Left ventricle myocardium inferior (tissue), 1 donor: ENCODE measurements at regions not wholly inside any gene's neighbourhood (a gene's known extent, or its start where the extent isn't known, plus 50 kb on each side); places are given as distances from the start of the nearest gene placed in this dataset.

Experiments
- DNase-seq: peaks from one replicate; pipeline ENCODE4 v3.0.0-alpha.2; 2020
- H3K27ac ChIP-seq: fragments of 200-600 bp; replicated peaks from 2 replicates; pipeline ENCODE4 v1.8.0; 2021
- H3K27me3 ChIP-seq: fragments of 200-600 bp; 2 replicates; pipeline ENCODE4 v1.8.0; 2021; ENCODE audit warnings: low read depth
- H3K36me3 ChIP-seq: fragments of 200-600 bp; 2 replicates; pipeline ENCODE4 v1.8.0; 2021
- H3K4me1 ChIP-seq: fragments of 200-600 bp; 2 replicates; pipeline ENCODE4 v1.8.0; 2021
- H3K4me3 ChIP-seq: fragments of 200-600 bp; 2 replicates; pipeline ENCODE4 v1.8.0; 2021; ENCODE audit warnings: mild to moderate bottlenecking, moderate library complexity
- H3K9me3 ChIP-seq: fragments of 200-600 bp; replicated peaks from 2 replicates; pipeline ENCODE4 v1.8.0; 2021
- intact Hi-C: fragments of 100-400 bp; cut with micrococcal nuclease; formaldehyde crosslinking; loops from one replicate; pipeline ENCODE4 v1.11.0; 2022
- TF ChIP-seq, protein P1 (sequence below): fragments of 200-600 bp; IDR thresholded peaks from 2 replicates; pipeline ENCODE4 v1.8.0; 2021; ENCODE audit warnings: antibody characterized with exemption, mild to moderate bottlenecking, borderline replicate concordance
- donor health status: DM: no; HTN: yes; CAD: no; lungs with severe emphysema.

DNA sequence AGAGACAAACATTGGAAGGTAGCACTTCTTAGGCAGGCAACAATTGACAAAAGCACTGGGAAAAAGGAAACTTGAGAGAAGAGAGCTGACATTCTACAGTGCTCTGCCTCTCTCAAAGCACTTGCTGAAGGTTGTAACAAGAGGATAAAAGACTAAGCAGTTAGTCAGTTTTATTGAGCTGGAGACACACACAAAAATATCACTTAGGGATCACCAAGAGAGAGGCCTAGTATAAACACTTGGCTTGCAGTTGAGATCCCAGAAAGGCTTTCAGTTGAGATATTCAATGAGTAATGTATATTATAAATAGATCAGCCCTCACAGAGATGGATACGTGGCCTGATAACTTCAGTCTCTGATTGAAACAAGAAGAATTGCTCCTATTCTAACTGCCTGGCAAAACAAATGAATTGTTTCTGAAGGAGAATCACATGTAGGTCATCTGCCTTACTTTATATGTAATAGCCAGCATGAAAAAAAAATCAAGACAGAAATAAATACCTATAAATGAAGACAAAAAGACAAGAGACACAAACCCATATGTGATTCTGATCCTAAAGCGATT lies 747.2 kb upstream of the MAN1A1 start:
- Histone ChIP-seq H3K9me3 (no peaks in the 10 kb centered on the region), H3K36me3 (no peaks in the 10 kb centered on the region), H3K27me3 (no peaks in the 10 kb centered on the region), H3K4me1 (no peaks in the 10 kb centered on the region), H3K4me3 (no peak overlapping the region), H3K27ac (no peak overlapping the region)
- DNase-seq = no peak
- TF ChIP-seq, protein P1, sequence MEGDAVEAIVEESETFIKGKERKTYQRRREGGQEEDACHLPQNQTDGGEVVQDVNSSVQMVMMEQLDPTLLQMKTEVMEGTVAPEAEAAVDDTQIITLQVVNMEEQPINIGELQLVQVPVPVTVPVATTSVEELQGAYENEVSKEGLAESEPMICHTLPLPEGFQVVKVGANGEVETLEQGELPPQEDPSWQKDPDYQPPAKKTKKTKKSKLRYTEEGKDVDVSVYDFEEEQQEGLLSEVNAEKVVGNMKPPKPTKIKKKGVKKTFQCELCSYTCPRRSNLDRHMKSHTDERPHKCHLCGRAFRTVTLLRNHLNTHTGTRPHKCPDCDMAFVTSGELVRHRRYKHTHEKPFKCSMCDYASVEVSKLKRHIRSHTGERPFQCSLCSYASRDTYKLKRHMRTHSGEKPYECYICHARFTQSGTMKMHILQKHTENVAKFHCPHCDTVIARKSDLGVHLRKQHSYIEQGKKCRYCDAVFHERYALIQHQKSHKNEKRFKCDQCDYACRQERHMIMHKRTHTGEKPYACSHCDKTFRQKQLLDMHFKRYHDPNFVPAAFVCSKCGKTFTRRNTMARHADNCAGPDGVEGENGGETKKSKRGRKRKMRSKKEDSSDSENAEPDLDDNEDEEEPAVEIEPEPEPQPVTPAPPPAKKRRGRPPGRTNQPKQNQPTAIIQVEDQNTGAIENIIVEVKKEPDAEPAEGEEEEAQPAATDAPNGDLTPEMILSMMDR = no peak
- intact Hi-C loops = no loop called here

DNA sequence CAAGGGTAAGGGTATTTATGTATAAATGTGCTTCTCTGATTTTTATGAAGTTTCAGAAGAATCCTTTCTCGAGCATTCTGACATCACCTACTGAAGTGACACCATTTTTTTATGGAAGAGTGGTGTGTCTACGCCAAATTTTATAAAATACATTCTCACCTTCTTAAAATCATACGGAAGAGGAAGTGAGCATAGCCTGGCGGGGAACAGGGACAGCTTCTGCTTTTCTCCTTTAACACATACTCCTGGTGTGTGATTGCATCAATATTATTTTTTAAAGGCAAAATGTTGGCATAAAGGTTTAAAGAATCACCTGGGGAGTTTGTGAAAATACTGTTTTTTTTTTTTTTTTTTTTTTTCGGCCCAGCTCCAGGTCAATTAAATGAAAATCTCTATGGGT lies 733.6 kb upstream of the MAN1A1 start:
- intact Hi-C loops = no loop called here
- Histone ChIP-seq H3K9me3 (peaks cover 24% of the 10 kb centered on the region), H3K36me3 (no peaks in the 10 kb centered on the region), H3K4me3 (no peak overlapping the region), H3K27me3 (no peaks in the 10 kb centered on the region), H3K4me1 (no peaks in the 10 kb centered on the region), H3K27ac (no peak overlapping the region)
- DNase-seq = no peak
- TF ChIP-seq, protein P1 = no peak

DNA sequence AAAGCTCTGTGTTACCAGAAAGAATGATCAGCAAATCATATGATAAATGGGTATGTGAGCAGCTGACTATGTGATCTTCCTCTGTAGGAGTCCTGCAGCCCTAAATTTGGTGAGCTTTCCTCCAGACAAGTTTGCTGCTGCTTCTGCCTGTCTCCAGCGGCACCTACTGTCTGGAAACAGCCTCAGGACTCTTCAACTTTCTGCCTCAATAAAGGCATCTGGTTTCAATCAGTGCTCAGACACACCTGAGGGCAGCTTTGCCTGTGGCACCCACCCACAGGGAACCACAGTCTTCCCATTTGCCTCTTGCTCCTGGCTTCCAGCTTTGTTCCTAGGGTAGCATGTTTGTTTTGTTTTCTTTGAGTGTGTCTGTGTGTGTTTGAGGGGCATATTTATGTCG lies 727.9 kb upstream of the MAN1A1 start:
- TF ChIP-seq, protein P1 = peak; percentile 20
- H3K36me3 ChIP-seq = no peaks in the 10 kb centered on the region
- no peaks in the 10 kb centered on the region for H3K27me3 ChIP-seq
- DNase-seq = no peak
- H3K9me3 ChIP-seq = peaks cover 13% of the 10 kb centered on the region
- H3K27ac ChIP-seq = no peak overlapping the region
- intact Hi-C loops = no loop called here
- H3K4me1 ChIP-seq = no peaks in the 10 kb centered on the region
- H3K4me3 ChIP-seq = no peak overlapping the region

DNA sequence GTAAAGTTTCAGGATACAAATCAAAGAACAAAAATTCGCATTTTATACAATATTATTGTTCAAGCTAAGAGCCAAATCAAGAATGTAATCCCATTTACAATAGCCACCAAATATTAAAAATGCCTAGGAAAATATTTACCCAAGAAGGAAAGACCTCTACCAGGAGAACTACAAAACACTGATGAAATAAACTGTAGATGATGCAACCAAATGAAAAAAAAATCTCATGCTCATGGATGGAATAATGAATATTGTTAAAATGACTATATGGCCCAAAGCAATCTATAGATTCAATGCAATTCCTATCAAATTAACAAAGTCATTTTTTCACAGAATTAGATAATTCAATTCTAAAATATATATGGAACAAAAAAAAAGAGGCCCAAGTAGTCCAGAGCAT lies 708.8 kb upstream of the MAN1A1 start:
- TF ChIP-seq, protein P1 = no peak
- Histone ChIP-seq H3K4me3 (no peak overlapping the region), H3K36me3 (no peaks in the 10 kb centered on the region), H3K27me3 (no peaks in the 10 kb centered on the region), H3K9me3 (peaks cover 45% of the 10 kb centered on the region), H3K4me1 (no peaks in the 10 kb centered on the region), H3K27ac (no peak overlapping the region)
- intact Hi-C loops = no loop called here
- no peak for DNase-seq

DNA sequence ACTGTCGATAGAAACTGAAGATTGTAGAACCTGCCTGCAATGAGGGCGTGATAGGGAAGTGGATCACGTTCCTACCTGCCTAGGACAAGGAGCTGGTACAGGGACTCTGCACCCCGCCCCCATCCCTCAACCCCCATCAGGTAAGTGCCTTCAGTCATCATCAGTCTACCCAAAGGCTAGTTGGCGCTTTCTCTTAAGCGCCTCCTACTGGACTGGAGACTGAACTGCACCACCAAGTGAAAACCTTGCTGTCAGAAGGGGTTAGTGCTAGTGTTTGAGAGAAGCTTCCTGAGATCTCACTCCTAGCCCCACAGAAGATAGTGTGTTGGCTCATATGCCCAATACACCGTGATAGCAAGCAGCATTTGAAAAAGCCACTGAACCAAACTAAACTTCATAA lies 706.5 kb upstream of the MAN1A1 start:
- H3K9me3 ChIP-seq = peaks cover 34% of the 10 kb centered on the region
- no peaks in the 10 kb centered on the region for H3K36me3 ChIP-seq
- H3K27ac ChIP-seq = no peak overlapping the region
- TF ChIP-seq, protein P1 = no peak
- DNase-seq = no peak
- intact Hi-C loops = no loop called here
- no peak overlapping the region for H3K4me3 ChIP-seq
- no peaks in the 10 kb centered on the region for H3K4me1 ChIP-seq
- H3K27me3 ChIP-seq = no peaks in the 10 kb centered on the region

DNA sequence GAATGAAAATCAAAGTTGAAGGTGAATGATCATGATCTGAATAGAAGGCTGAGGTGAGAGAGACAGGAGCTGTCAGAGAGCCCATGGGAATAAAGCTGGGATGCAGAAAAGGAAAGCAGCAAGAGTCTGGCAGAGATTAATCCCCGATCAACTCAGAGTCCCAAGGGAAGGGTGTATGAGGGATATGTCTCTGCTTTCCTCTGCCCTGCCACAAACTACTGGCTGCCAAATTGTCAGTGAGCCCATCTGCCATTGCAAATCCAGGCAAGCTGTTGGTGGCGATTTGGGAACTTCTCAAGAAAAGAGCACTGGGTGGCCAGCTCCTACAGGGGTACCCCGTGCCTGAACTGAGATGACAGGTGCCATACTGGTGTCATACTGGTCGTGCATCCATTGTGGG lies 705.5 kb upstream of the MAN1A1 start:
- no peak overlapping the region for H3K4me3 ChIP-seq
- H3K36me3 ChIP-seq = no peaks in the 10 kb centered on the region
- H3K9me3 ChIP-seq = peaks cover 25% of the 10 kb centered on the region
- TF ChIP-seq, protein P1 = no peak
- no peaks in the 10 kb centered on the region for H3K27me3 ChIP-seq
- intact Hi-C loops = no loop called here
- no peak for DNase-seq
- H3K27ac ChIP-seq = no peak overlapping the region
- no peaks in the 10 kb centered on the region for H3K4me1 ChIP-seq
